Astrocyte (in vitro differentiated cells and primary cell): ENCODE measurements at regions not wholly inside any gene's neighbourhood (a gene's known extent, or its start where the extent isn't known, plus 50 kb on each side); places are given as distances from the start of the nearest gene placed in this dataset.
A peak's percentile ranks its signal among the peaks of the same experiment; 100 is the strongest.

ENCODE experiments used
- DNase-seq: peaks from one replicate; pipeline ENCODE4 v3.0.0-alpha.2; 2010; ENCODE audit warnings: low read depth
- FAIRE-seq: peaks from 2 replicates; lab custom pipeline; 2011; peaks lifted over from hg19 to GRCh38; lab: Jason Lieb, UNC
- H2AFZ ChIP-seq: 2 replicates; pipeline ENCODE4 v1.6.0; 2012; ENCODE audit warnings: low read depth, low read length, inconsistent platforms
- H3K27ac ChIP-seq: 2 replicates; pipeline ENCODE4 v1.5.1; 2011; ENCODE audit warnings: low read depth, low read length, inconsistent platforms
- H3K27me3 ChIP-seq: 2 replicates; pipeline ENCODE4 v1.6.0; 2011; ENCODE audit warnings: low read length, inconsistent platforms; ENCODE audit not compliant: insufficient read depth
- H3K36me3 ChIP-seq: 2 replicates; pipeline ENCODE4 v1.5.1; 2011; ENCODE audit warnings: low read length, inconsistent platforms; ENCODE audit not compliant: insufficient read depth
- H3K4me1 ChIP-seq: 2 replicates; pipeline ENCODE4 v1.5.1; 2011; ENCODE audit warnings: low read length, inconsistent platforms; ENCODE audit not compliant: insufficient read depth
- H3K4me2 ChIP-seq: 2 replicates; pipeline ENCODE4 v1.6.0; 2012; ENCODE audit warnings: low read length, inconsistent platforms
- H3K4me3 ChIP-seq: 2 replicates; pipeline ENCODE4 v1.5.1; 2011; ENCODE audit warnings: low read depth, mild to moderate bottlenecking, low read length, inconsistent platforms; ENCODE audit not compliant: insufficient read depth
- H3K79me2 ChIP-seq: 2 replicates; pipeline ENCODE4 v1.6.0; 2012; ENCODE audit warnings: mild to moderate bottlenecking, low read length, inconsistent platforms; ENCODE audit not compliant: insufficient read depth
- H3K9ac ChIP-seq: 2 replicates; pipeline ENCODE4 v1.6.0; 2012; ENCODE audit warnings: mild to moderate bottlenecking, low read length, inconsistent platforms
- H3K9me3 ChIP-seq: 2 replicates; pipeline ENCODE4 v1.5.1; 2012; ENCODE audit warnings: low read depth, mild to moderate bottlenecking, low read length, inconsistent platforms; ENCODE audit not compliant: insufficient read depth
- H4K20me1 ChIP-seq: 2 replicates; pipeline ENCODE4 v1.6.0; 2012; ENCODE audit warnings: low read length, inconsistent platforms; ENCODE audit not compliant: insufficient read depth
- H3K27ac Mint-ChIP-seq: one replicate; pipeline ENCODE4 v1.8.0; 2021; ENCODE audit warnings: mild to moderate bottlenecking, mixed read lengths; ENCODE audit not compliant: unreplicated experiment
- H3K27me3 Mint-ChIP-seq: one replicate; pipeline ENCODE4 v1.8.0; 2021; ENCODE audit warnings: low read depth, mixed read lengths; ENCODE audit not compliant: unreplicated experiment
- H3K36me3 Mint-ChIP-seq: one replicate; pipeline ENCODE4 v1.8.0; 2021; ENCODE audit warnings: low read depth, mixed read lengths; ENCODE audit not compliant: unreplicated experiment
- H3K4me1 Mint-ChIP-seq: one replicate; pipeline ENCODE4 v1.8.0; 2021; ENCODE audit warnings: low read depth, mixed read lengths; ENCODE audit not compliant: unreplicated experiment
- H3K4me3 Mint-ChIP-seq: one replicate; pipeline ENCODE4 v1.8.0; 2021; ENCODE audit warnings: mild to moderate bottlenecking, moderate library complexity, mixed read lengths; ENCODE audit not compliant: unreplicated experiment
- H3K9me3 Mint-ChIP-seq: one replicate; pipeline ENCODE4 v1.8.0; 2021; ENCODE audit warnings: mild to moderate bottlenecking, mixed read lengths; ENCODE audit not compliant: unreplicated experiment
- EZH2 ChIP-seq: IDR thresholded peaks from 2 replicates; pipeline ENCODE4 v1.6.1; 2012; ENCODE audit warnings: mild to moderate bottlenecking, low read length, inconsistent platforms; ENCODE audit not compliant: insufficient read depth
- TF ChIP-seq, protein P1 (sequence below): IDR thresholded peaks from 2 replicates; pipeline ENCODE4 v1.5.1; 2011; ENCODE audit warnings: low read depth, mild to moderate bottlenecking, inconsistent platforms, low read length, moderate library complexity; ENCODE audit not compliant: insufficient read depth

- Histone ChIP-seq H3K79me2 (no peaks in the 10 kb centered on the region), H3K9me3 (no peaks in the 10 kb centered on the region), H2AFZ (no peak overlapping the region), H3K4me1 (peaks cover 4% of the 10 kb centered on the region), H4K20me1 (no peaks in the 10 kb centered on the region), H3K4me2 (no peak overlapping the region), H3K27me3 (no peaks in the 10 kb centered on the region), H3K4me3 (no peak overlapping the region), H3K27ac (no peak overlapping the region), H3K9ac (no peak overlapping the region), H3K36me3 (no peaks in the 10 kb centered on the region)
- peaks cover 4% of the 10 kb centered on the region for H3K9me3 Mint-ChIP-seq
- H3K27ac Mint-ChIP-seq, result no peak overlapping the region
- no peaks in the 10 kb centered on the region for H3K27me3 Mint-ChIP-seq
- FAIRE-seq (no peak), DNase-seq (no peak)
- no peaks in the 10 kb centered on the region for H3K36me3 Mint-ChIP-seq
- H3K4me1 Mint-ChIP-seq, result peaks cover 41% of the 10 kb centered on the region
- H3K4me3 Mint-ChIP-seq, result no peak overlapping the region
- TF ChIP-seq, protein P1, sequence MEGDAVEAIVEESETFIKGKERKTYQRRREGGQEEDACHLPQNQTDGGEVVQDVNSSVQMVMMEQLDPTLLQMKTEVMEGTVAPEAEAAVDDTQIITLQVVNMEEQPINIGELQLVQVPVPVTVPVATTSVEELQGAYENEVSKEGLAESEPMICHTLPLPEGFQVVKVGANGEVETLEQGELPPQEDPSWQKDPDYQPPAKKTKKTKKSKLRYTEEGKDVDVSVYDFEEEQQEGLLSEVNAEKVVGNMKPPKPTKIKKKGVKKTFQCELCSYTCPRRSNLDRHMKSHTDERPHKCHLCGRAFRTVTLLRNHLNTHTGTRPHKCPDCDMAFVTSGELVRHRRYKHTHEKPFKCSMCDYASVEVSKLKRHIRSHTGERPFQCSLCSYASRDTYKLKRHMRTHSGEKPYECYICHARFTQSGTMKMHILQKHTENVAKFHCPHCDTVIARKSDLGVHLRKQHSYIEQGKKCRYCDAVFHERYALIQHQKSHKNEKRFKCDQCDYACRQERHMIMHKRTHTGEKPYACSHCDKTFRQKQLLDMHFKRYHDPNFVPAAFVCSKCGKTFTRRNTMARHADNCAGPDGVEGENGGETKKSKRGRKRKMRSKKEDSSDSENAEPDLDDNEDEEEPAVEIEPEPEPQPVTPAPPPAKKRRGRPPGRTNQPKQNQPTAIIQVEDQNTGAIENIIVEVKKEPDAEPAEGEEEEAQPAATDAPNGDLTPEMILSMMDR, result no peak
- TF ChIP-seq EZH2, result no peak
Measured at GRCh38 chr12:46918631-46919030, 92.8 kb upstream of the SLC38A4 start.

GRCh38 chr12:46919666-46920400 lies 94.0 kb upstream of the SLC38A4 start:
- DNase-seq (peak; percentile 27), FAIRE-seq (no peak)
- no peak overlapping the region for H3K4me2 ChIP-seq
- H3K9ac ChIP-seq, result no peak overlapping the region
- Mint-ChIP-seq H3K27ac (peak overlapping the region; percentile 4), H3K27me3 (no peaks in the 10 kb centered on the region), H3K9me3 (peaks cover 1% of the 10 kb centered on the region), H3K4me1 (peaks cover 38% of the 10 kb centered on the region), H3K36me3 (no peaks in the 10 kb centered on the region), H3K4me3 (no peak overlapping the region)
- H3K4me3 ChIP-seq, result no peak overlapping the region
- no peaks in the 10 kb centered on the region for H3K36me3 ChIP-seq
- peaks cover 4% of the 10 kb centered on the region for H3K4me1 ChIP-seq
- H3K27ac ChIP-seq, result no peak overlapping the region
- no peaks in the 10 kb centered on the region for H3K27me3 ChIP-seq
- no peak overlapping the region for H2AFZ ChIP-seq
- no peaks in the 10 kb centered on the region for H4K20me1 ChIP-seq
- H3K79me2 ChIP-seq, result no peaks in the 10 kb centered on the region
- H3K9me3 ChIP-seq, result no peaks in the 10 kb centered on the region
- no peak for TF ChIP-seq EZH2
- TF ChIP-seq, protein P1, result no peak

- H3K27ac ChIP-seq, result no peak overlapping the region
Measured at GRCh38 chr12:46920499-46920898, 94.7 kb upstream of the SLC38A4 start.

More at GRCh38 chr12:46920499-46920898, 94.7 kb upstream of the SLC38A4 start:
- Mint-ChIP-seq H3K27me3 (no peaks in the 10 kb centered on the region), H3K36me3 (no peaks in the 10 kb centered on the region), H3K4me3 (no peak overlapping the region), H3K9me3 (peaks cover 1% of the 10 kb centered on the region), H3K4me1 (peaks cover 31% of the 10 kb centered on the region), H3K27ac (no peak overlapping the region)
- no peaks in the 10 kb centered on the region for H3K9me3 ChIP-seq
- H3K9ac ChIP-seq, result no peak overlapping the region
- no peak overlapping the region for H3K4me2 ChIP-seq
- FAIRE-seq (no peak), DNase-seq (no peak)
- no peaks in the 10 kb centered on the region for H3K36me3 ChIP-seq
- no peaks in the 10 kb centered on the region for H3K27me3 ChIP-seq
- H4K20me1 ChIP-seq, result no peaks in the 10 kb centered on the region
- H2AFZ ChIP-seq, result no peak overlapping the region
- no peaks in the 10 kb centered on the region for H3K79me2 ChIP-seq
- TF ChIP-seq, protein P1, result no peak
- no peak for TF ChIP-seq EZH2
- peaks cover 4% of the 10 kb centered on the region for H3K4me1 ChIP-seq
- H3K4me3 ChIP-seq, result no peak overlapping the region
